HG03575 (cell line): ENCODE measurements at regions not wholly inside any gene's neighbourhood (a gene's known extent, or its start where the extent isn't known, plus 50 kb on each side); places are given as distances from the start of the nearest gene placed in this dataset.
"Not testable (repeated sequence)": the region's sequence is repeated elsewhere in the genome, so short reads cannot be mapped to it uniquely, and the experiment has no call there.

Source experiments
- ATAC-seq: cut with Tn5 transposase; IDR thresholded peaks from one replicate; pipeline ENCODE4 v1.9.1; 2021; ENCODE audit not compliant: unreplicated experiment, insufficient number of reproducible peaks, low FRiP score; ENCODE audit errors: extremely low read depth

- ATAC-seq: no peak
Observed at GRCh38 chr5:89580976-89581375, 698.0 kb upstream of the MEF2C start.

DNA sequence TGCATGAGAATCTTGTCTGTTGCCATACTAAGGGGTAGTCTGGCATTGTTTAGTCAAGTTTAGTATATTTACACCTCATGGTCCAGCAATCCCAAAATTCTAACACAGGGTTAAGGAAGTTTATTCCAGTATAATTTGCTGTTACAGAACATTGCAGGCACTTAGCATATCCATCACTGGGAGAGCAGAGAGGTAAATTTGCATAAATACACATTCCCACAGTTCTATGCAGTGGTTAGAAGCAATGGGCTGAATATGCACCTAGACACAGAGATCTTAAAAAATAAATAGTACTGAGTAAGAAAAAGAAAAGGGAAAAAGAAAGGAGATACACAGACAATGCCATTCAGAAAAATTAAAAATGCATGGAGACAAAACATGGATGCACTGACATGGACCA is 692.3 kb upstream of the MEF2C start:
- no peak for ATAC-seq

- ATAC-seq: no peak
Observed at GRCh38 chr5:89573345-89573744, 690.4 kb upstream of the MEF2C start.

- no peak for ATAC-seq
Observed at GRCh38 chr5:89572696-89573095, 689.7 kb upstream of the MEF2C start.

- no peak for ATAC-seq
Observed at GRCh38 chr5:89570557-89570956, 687.6 kb upstream of the MEF2C start.

GRCh38 chr5:89566340-89566739 is 683.4 kb upstream of the MEF2C start:
- no peak for ATAC-seq

GRCh38 chr5:89560696-89561095 is 677.7 kb upstream of the MEF2C start:
- ATAC-seq: no peak

DNA sequence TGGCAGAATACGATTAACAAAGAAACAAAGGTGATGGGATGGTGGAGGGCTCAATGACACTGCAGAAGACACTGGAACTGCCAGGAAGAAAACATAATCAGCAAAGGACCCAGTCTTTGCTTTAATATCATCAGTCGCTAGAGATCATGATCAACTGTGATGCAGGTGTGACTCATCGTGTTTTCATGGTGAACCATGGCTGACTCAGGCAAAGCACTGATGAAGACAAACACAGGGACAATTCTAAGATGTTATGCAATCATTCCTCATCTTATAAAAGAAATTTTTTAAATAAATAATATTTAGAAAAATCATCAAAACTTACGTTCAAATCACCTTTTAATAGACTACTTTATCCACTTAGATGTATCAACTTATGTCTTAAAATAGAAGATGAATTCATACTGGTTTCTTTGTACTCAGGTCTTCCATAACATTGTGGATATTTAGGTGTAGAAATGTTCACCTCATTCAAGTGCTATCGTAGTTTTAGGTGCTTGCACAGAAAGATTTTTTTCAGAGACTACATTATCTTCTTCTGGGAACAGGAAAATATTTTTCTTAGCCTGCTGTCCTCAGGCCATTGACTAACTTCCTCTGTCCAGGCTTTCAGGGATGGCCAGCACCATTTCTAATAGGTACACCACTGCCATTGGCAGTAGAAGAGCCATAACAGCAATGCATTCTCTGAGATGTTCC is 673.4 kb upstream of the MEF2C start:
- no peak for ATAC-seq

GRCh38 chr5:89546657-89547056 is 663.7 kb upstream of the MEF2C start:
- no peak for ATAC-seq

GRCh38 chr5:89545626-89546025 is 662.6 kb upstream of the MEF2C start:
- ATAC-seq: no peak

- no peak for ATAC-seq
Observed at GRCh38 chr5:89545076-89545475, 662.1 kb upstream of the MEF2C start.

GRCh38 chr5:89542736-89543135 is 659.8 kb upstream of the MEF2C start:
- no peak for ATAC-seq

GRCh38 chr5:89537800-89538199 is 654.8 kb upstream of the MEF2C start:
- no peak for ATAC-seq

DNA sequence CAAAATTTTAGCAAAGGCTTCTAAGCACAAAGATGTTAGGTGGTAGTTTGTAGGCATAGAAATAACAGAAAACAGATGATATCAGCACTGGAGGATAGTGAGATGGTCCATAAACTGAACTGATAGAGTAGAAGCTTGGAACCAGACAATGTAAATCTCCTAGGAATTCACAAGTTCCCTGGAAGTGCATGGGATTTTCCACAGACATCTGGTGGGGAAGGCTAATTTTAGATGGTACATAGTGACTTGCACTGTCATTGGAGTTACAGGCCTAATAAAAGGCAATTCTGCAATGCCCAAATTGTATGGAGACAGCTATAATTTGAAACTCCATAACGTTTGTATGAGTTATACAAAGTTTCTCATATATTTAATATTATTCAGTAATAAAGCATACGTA is 653.0 kb upstream of the MEF2C start:
- no peak for ATAC-seq

DNA sequence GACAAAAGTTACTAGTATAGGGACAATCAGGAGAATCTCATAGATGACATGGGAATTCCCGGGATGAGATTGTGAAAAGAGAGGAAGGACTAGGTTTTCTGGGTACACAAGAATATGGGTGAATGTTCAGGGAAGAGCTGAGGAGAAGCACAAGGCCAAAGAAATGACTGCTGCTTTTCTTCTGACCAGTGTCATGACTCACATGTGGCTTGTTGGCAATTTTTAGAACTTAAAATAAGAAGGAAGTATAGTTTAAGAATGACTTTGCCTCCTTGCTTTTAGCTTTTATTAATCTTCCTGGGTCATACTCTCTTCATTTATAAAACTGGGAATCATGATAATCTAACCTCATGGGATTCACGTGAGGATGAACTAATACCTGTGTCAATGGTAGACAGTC is 652.4 kb upstream of the MEF2C start:
- ATAC-seq: no peak

DNA sequence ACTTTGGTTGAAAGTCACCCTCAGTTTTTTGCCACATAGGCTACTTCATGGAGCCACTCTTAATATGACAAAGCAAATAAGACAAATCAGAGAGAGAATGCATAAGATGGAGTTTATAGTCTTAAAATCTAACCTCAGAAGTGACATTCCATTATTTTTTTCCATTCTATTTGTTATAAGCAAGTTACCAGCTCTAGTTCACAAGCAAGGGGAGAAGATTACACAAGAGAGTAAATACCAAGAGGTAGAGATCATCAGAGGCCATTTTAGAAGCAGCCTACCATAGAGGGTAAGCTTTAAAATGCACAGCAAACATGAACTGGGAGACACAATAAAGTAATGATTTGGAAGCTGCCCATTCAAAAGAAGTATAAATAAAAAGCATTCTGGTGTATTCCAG is 651.3 kb upstream of the MEF2C start:
- no peak for ATAC-seq

- no peak for ATAC-seq
Observed at GRCh38 chr5:89524785-89525184, 641.8 kb upstream of the MEF2C start.

DNA sequence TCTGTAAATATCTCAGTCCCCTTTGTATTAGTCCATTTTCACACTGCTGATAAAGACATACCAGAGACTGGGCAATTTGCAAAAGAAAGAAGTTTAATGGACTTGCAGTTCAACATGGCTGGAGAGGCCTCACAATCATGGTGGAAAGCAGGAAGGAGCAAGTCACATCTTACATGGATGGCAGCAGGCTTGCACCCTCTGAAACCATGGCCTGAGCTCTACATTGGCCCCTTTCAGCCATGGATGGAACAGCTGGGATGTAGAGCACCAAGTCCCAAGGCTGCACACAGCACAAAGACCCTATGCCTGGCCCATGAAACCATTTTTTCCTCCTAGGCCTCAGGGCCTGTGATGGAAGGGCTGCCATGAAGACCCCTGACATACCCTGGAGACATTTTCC is 640.9 kb upstream of the MEF2C start:
- not testable (repeated sequence) for ATAC-seq

DNA sequence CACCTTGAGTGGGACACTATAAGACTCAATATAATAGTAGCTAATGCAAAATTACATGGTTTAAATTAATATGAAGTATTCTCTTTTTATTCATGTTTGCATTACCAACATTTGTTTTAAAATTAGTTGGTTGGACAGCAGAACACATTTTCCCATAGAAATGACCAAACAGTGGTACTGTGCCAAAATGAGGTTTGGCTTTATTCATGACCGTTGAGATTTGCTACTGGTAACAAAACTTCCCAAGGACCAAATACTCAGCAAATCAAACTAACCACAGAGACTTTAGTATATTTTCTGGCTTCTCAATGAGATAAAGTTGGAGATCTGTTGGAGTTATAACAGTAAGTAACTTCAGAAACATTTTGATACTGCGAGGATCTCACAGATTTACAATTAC is 637.8 kb upstream of the MEF2C start:
- no peak for ATAC-seq

- no peak for ATAC-seq
Observed at GRCh38 chr5:89513299-89514044, 630.5 kb upstream of the MEF2C start.

- ATAC-seq: no peak
Observed at GRCh38 chr5:89504051-89504450, 621.1 kb upstream of the MEF2C start.
